ENCODE measurements at regions not wholly inside any gene's neighbourhood (a gene's known extent, or its start where the extent isn't known, plus 50 kb on each side); places are given as distances from the start of the nearest gene placed in this dataset.

- TF ChIP-seq ZNF326 (CRISPR knock-in tag; IDR thresholded peaks at IDR 0.05; ENCODE audit: borderline replicate concordance), result no peak
- no peak; the same call in 1 of the 2 replicates for TF ChIP-seq FOXO1 (CRISPR knock-in tag; IDR thresholded peaks at IDR 0.05)
- TF ChIP-seq TARDBP (CRISPR knock-in tag; IDR thresholded peaks at IDR 0.05), result no peak
- TF ChIP-seq ZNF883 (CRISPR knock-in tag; IDR thresholded peaks at IDR 0.05; ENCODE audit: not compliant biosample characterization), result no peak
- TF ChIP-seq HDAC2 (CRISPR knock-in tag; IDR thresholded peaks at IDR 0.05), result peak; percentile 56; the same call in 1 of the 2 replicates
- TF ChIP-seq ZNF672 (CRISPR knock-in tag; IDR thresholded peaks at IDR 0.05), result no peak
- TF ChIP-seq GFI1 (CRISPR knock-in tag; IDR thresholded peaks at IDR 0.05; ENCODE audit: borderline replicate concordance), result peak; percentile 68
- no peak for TF ChIP-seq SMARCC2 (IDR thresholded peaks at IDR 0.05)
- TF ChIP-seq ZNF225 (CRISPR knock-in tag; IDR thresholded peaks at IDR 0.05), result no peak
- TF ChIP-seq CERS6 (CRISPR knock-in tag; IDR thresholded peaks at IDR 0.05), result no peak
- no peak for TF ChIP-seq NR2F6 (IDR thresholded peaks at IDR 0.05)
- no peak for TF ChIP-seq NR2F6 (CRISPR knock-in tag; IDR thresholded peaks at IDR 0.05)
- no peak for TF ChIP-seq EZH2 (conservative IDR thresholded peaks at IDR 0.05; ENCODE audit: low read depth, low read length)
- TF ChIP-seq ZSCAN31 (CRISPR knock-in tag; IDR thresholded peaks at IDR 0.05; ENCODE audit: low read depth), result no peak
- TF ChIP-seq RERE (CRISPR knock-in tag; IDR thresholded peaks at IDR 0.05; ENCODE audit: low read depth), result peak; percentile 29; the same call in 1 of the 2 replicates
- no peak for TF ChIP-seq ATRX (CRISPR knock-in tag; IDR thresholded peaks at IDR 0.05; ENCODE audit: borderline replicate concordance)
- TF ChIP-seq SALL1 (CRISPR knock-in tag; IDR thresholded peaks at IDR 0.05), result peak; percentile 53; the same call in 1 of the 2 replicates
- TF ChIP-seq TIGD3 (CRISPR knock-in tag; IDR thresholded peaks at IDR 0.05; ENCODE audit: borderline replicate concordance), result no peak
- TF ChIP-seq JARID2 (CRISPR knock-in tag; IDR thresholded peaks at IDR 0.05; ENCODE audit: insufficient replicate concordance), result no peak
- no peak for TF ChIP-seq SMAD9 (CRISPR knock-in tag; IDR thresholded peaks at IDR 0.05)
- TF ChIP-seq ZNF143 (CRISPR knock-in tag; IDR thresholded peaks at IDR 0.05), result no peak
- TF ChIP-seq ZNF552 (CRISPR knock-in tag; IDR thresholded peaks at IDR 0.05; ENCODE audit: borderline replicate concordance), result no peak
- peak; percentile 49 for TF ChIP-seq BCL6 (CRISPR knock-in tag; IDR thresholded peaks at IDR 0.05)
- no peak for TF ChIP-seq PREB (CRISPR knock-in tag; IDR thresholded peaks at IDR 0.05)
- peak; percentile 65; the same call in 1 of the 2 replicates for TF ChIP-seq SIX4 (CRISPR knock-in tag; IDR thresholded peaks at IDR 0.05)
Measured at GRCh38 chr2:18830962-18831361, 241.6 kb upstream of the NT5C1B start (continued).
